Tongue (tissue), 1 donor: ENCODE measurements at regions not wholly inside any gene's neighbourhood (a gene's known extent, or its start where the extent isn't known, plus 50 kb on each side); places are given as distances from the start of the nearest gene placed in this dataset.
"Not testable (repeated sequence)": the region's sequence is repeated elsewhere in the genome, so short reads cannot be mapped to it uniquely, and the experiment has no call there.

Source experiments
- DNase-seq: peaks from one replicate; pipeline ENCODE4 v3.0.0-alpha.2; 2015

DNA sequence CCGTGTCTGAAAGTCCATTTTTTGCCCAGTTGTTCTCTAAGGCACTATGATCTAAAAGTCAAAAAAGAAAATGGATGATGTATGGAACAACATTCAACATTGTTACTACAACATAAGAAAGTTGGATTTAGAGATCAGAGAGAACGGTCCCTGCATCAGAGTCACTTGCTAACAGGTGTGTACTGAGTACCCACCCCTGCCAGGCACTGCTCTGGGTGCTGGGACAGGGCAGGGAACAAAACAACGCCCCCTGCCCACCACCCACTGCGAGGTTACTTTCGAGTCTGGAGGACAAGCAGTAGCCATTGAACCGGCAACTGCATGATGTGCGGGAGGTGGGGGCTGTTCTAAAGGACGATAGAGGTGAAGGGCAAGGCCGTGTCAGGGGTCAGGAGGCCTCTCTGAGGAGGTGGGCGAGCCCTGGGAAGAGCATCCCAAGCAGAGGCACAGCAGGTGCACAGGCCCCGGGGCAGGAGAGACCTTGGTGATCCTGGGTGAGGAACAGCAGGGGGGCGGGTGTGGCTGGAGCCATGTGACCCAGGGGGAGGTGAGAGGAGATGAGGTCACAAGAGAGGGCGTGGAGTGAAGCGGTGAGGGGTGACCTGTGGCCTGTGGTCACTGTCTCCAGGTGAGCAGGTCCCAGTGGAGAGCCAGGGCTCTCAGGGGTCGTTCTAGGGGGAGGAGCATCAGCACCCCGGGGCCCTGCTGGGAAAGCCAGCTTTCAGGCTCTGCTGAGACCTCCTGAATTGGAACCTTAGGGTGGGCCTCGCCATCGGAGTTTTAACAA is 197.5 kb upstream of the SULF2 start:
- no peak for DNase-seq

DNA sequence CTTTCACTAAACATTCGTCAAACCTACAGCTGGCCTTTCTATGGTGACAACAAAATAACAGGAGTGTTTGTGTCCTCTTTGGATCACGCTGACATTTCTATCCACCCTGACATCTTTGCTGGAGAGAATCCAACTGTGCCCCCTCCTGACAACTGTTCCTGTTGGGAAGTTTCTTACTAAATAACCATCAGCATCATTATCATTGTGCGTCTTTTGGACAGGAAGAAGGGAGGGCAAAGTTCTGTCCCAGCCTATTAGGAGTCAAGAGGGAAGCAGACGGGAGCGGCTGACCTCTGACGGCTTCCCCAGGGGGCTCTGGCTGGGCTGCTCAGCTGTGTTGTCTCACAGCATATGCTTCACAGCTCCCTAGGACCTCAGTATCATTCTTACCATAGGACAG is 195.9 kb upstream of the SULF2 start:
- DNase-seq: no peak

DNA sequence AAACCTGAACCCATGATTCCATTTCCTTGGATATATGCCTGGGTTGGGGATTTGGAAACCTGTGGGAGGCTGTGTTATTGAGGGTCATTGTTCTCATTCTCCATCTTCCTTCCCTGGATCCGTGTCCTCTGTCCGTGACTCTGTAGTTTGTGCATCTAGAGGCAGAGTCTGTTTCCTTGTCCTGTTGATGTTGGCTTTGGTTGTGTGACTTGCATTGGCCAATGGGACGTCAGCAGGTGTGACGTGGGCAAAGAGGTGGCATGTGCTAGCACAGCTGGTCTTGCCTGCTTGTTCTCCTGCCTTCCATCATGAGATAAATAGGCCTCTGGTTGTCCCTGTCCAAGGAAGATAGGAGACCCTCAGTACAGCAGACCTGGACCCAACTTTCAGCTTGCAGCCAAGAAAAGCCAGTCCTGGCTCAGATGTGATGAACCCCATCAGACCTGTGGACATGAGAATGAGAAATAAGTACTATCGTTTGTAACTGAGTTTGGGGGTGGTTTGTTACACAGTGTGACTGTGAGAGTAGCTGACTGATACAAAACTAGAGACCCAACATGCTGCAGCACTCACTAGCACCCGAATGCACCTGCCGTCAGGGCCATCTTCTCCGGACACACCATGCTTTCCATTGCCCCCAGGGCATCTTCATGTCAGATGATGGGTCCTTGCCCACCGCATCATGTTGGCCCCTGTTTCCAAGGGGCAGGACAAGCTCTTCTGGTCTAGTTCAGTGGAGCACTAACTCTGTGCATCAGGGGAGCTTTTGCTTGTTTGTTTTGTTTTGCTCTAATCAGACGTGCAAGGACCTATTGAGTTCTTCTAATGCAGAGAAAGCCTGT is 195.3 kb upstream of the SULF2 start:
- no peak for DNase-seq

DNA sequence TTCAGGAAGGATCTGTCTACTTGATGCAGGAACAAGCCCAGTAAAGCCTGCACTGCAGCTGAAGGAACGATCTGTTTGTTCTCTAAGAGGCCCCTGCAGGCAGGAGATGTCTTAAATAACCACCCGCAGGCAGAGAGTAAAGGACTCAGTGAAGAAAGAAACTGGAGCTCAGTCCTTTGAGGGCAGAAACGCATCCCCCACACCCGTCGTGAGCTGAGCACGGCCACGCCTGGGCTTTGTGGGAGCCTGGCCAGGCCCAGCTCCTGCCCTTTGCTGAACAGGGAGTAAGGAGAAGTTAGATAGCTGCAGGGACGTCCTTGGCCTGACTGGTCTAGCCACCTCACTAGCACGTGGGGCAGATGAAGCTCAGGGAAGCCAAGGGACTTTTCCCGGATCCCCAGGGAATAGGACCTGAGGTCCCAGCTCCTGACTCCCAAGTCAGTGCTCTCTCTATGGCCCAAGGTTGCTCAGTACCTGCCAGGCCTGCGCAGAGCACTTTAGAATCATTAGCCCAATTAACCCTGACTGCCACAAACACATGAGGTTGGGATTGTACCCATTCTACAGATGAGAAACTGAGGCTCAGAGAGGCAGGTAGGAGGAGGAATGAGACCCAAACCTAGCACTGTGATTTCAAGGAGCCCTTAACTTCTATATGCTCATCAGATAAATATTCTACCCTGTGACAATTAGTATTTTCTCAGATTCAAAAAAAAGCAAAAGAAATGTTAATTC is 194.2 kb upstream of the SULF2 start:
- DNase-seq: peak; percentile 49

DNA sequence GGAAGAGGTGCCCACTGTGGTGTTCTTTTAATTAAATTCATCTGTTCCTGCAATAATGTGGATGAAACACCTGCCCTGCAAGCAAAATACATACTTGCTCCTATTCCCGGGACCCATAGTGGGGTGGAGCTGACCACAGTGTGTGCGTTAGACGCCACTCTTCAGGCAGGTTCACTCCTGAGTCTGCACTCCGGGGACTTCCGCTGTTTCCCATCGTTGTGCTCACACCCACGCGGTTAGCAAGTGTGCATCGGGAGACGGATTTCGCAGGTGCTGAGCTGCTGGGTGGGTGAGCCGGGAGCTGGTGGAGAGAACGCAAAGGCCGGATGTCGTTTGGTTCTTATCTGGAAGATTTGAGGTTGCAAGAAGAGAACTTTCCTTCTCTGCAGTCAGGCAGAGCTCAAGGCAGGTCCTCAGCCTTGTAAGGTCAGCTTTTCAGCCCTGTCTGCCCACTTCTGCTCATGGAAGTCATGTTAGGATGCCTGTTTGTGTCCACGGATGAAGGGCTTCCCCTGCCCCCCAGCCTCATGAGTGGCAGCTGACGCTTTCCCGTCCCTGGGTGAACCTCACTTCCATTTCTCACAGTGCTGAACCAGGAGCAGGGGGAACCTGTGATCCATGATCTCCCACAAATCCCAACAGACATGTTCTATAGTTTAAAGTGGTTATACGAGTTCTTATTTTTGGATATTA is 193.3 kb upstream of the SULF2 start:
- not testable (repeated sequence) for DNase-seq

DNA sequence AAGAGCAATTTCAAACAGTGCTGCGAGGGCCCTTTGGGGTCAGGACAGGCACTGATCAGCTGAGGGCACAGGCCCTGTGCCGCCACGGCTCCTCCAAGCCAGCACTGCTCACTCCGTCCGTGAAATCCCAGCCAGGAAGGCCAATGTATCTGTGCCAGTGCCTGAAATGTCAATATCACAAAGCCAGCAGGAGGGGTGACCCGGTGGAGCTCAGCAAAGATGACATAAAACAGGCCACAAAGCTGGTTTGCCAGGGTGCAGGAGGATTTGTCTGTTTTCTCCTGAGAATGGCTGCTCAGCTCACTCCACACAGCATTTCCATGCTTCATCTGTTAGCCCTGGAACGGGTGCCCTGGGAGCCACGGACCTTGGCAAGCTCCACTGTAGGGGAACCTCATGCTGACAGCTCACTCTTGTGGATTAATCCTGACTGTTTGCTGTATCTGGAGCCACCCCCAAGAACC is 192.5 kb upstream of the SULF2 start:
- DNase-seq: not testable (repeated sequence)

DNA sequence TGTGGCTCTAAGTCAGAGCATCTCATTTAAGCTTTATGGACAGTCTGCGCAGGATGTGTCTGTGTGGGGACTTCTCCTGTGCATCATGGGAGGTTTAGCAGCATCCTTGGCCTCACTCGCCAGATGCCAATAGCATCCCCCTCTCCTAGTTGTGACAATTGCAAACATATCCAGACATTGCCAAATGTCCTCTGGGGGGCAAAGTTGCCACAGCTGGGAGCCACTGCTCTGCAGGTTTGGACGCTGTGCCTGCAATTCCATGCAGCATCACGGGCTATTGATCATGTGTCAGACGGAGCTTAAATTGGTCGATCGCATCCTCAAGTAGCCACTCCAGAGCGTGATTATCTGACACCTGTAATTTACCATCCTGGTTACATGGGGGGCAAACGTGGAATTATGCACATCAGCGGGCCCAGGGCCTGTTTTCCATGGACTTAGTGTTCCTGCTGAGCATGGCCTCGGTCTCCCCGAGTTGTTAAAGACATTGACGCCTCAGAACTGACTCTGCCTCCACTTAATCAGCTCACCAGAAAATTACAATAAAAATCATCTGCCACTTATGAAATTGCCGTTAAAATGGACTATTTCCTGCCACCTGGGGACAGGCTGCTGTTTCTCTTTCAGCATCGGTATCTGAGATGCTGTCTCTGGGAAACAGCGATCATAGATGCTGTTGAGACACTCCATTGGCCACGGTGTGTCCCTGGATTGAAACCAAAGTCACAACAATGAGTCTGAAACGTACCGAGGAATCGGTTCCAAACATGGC is 191.9 kb upstream of the SULF2 start:
- not testable (repeated sequence) for DNase-seq

DNA sequence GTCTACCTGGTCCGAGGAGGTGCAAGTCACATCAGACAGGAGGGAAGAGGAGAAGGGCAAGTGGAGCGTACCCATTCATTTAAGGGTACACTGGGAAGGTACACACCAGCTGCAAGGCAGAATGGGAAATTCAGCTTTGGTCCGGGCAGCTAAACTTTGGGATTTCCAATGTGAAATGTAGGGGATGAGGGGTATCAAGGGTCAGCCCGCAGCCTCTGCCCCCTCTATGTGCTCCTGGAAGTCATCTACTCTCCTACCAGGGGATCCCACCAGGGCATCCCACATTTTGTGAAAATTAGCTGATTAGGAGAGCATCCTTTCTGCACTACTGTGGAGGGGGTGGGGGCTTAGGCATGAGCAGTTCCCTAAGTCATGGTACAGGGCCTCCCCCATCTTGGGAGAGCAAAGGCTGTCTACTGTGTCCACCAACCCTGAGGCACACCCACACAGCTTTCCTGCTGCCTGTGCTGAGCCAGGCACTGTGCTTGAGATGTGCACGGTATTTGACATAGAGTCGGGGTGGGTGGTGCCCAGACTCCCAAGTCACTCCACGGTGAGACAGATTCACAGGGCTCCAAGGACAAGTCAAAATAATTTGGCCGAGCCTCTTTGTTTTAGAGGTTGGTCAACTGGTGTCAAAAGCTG is 189.1 kb upstream of the SULF2 start:
- DNase-seq: no peak

DNA sequence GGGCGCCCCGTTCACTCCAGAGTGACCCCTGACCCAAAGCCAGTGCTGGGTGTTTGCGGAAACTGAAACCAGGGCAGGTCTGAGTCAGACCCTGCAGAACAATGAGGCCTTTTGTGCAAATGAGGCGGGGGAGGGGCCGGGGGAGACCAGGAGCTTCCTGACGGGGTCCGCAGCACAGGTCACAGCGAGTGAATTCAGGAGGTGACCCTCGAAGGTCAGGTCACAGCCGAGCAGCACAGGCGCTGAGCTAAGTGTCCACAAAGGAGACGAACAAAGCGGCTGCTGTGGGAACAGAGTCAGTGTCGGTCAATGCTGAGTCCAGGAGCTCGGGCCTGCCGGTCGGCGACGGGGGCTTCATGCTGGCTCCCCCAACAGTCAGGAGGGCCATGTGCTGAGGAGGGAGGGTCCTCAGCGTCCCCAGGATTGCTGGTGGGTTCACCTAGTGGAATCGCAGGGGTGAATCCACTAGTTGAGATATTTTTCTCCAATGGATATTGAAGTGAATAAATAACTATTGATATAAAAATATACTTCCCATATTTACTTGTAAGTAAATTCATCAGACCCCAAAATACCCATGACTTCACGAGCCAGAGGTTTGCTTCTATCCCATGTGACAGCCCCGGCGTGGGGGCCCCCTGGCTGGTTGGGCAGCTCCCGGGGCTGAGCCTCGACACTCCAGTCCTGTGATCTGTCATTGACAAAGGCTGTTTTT is 188.4 kb upstream of the SULF2 start:
- DNase-seq: no peak

DNA sequence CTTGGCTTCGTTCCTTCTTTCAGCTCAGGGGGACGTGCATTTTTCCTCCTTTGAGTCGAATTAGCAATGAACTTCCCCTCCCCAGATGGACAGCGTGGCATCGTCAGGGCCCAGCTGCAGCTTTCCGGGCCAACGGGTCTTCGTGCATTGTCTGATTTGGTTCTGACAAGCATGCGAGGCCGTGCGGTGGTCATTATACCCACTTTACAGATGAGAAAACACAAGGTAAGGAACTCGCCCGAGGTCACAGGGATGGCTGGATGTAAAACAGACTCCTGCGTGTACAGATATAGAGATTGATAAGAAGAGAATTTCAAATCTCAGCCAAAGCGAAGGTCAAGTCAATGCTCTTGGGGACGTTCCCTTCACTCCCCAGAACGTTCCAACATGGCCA is 187.6 kb upstream of the SULF2 start:
- DNase-seq: no peak

DNA sequence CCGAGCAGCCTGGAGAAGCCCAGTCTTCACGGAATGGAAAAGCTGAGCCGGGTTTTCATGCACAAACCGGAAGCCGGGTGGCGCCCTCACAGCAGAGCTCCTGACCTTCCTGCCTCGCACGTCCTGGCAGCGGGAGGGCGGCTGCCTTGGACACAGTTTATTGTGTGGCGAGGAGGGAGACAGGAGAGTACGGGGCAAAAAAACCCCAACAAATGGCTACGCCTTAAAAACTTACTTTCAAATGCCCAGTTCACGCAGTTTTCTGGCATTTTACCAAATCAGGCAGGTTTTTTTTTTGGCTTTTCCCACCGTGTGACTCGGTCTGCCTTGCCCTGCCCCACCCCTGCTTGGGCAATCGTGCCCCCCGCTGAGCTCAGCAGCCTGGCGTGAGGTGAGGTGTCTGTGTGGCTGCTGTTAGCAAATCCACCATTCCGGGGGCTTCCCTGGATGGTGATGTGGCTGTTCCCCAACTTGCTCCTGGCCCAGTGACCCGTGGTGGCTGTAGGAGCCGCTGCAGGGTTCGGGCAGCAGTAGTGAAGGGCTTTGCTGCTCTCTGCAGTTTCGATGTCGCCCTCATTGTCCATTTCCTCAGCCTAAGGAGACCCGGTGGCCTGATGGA is 187.1 kb upstream of the SULF2 start:
- peak; percentile 41 for DNase-seq

DNA sequence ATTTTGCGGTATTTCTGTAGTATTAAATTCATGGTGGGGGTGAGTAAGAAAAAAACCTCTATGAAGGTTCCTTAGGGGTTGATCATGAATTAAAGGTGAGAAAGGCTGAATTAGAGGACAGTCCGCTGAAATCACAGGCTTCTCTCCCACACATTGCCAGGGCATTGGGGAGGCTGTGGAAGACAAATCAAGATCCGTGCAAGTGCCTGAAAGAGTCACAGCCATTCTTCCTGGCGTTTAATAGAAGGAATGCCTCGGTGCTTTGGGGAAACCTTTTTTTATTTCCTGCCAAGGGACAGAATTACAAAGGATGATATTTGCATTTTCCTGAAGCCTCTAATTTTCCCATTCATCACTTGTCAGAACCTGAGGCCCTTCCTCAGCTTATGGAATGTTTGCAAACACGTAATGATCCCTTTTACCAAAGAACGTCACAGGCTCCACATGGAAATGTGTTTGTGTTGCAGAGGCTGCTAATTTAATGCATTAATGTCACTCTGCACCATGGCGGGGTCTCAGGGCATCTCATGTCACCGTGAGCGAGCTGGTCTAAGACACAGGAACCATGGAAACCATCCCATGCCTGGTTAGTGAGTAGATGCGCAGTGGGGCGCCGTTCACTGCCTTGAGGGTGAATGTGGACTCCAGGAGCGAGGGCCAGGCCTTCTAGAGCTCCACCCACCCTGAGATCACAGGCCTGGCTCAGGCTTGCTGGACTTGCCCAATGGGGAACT is 185.9 kb upstream of the SULF2 start:
- no peak for DNase-seq

DNA sequence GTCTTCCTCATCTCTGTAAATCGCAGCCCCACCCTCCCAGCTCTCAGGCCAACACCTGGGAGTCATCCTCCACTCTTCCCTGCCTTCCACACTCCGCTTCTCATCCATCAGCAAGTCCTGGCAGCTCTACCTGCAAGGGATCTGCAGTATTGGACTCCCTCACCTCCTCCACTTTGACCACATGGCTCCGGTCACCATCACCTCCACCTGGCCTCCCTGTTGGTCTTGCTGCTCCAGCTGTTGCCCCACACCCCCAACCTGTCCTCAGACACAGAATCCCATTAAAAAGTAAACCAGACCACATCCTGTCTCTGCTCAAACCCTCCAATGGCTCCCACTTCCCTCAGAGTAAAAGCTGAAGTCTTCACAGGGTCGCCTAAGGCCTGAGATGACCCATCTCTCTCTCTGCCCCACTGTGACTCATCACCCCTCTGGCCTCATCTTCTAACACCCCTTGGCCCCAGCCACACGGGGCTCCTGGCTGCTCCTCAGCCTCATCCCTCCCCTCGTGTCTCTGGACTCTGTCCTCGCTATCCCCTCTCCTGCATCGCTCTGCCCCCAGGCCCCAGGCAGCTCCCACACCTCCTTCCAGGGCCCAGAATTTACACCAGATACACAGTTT is 185.1 kb upstream of the SULF2 start:
- no peak for DNase-seq

DNA sequence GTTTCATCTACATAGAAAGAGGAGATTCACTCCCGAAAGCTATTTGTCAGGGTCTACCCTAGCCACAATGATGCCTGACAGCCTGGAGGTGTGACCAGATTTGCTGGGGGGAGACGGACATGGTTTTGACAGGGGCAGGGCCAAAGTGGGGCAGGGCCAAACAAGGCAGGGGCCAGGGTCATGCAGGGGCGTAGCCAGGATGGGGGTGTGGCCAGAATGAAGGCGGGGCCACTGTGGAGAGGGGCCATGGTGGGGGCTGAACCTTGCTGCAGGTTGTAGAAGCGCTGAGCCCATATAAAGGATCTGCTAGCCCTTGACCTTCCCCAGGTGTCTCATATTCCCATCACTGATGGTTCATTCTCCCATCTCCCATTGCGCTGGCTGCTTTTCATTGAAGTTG is 184.1 kb upstream of the SULF2 start:
- no peak for DNase-seq

DNA sequence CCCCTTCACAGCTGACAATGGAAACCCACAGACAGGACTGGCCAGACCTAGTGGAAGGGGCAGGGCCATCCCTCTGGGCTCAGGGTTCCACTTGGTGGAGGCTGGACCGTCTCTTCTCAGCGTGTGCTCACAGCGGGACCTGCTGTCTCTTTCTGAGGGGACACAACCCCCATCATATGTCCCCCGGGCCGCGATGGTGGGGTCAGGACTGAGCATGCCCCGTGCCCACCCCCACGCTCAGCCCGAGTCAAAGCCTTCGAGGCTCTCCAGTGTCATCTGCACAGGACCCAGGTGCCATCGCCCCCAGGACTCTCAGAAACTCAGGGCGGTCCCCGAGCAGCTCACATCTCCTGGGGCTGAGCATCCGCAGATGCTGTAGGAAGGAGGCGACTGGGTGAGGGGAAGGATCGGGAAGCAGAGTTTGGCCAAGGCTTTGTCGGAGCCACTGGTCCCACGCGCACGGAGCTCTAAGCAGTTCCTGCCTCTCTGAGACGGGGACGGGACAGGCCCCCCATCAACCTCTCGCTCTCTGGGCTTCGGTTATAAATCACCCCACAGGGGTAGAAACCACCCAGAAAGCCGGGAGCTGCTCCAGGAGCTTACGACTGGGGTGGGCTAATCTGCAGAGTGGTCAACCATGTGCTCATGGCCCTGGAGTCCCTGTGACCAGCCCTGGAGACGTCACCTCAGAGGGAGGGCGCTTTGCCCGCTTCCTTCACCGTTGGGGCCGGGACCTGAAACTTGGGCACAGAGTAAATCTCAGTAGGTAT is 183.4 kb upstream of the SULF2 start:
- no peak for DNase-seq

DNA sequence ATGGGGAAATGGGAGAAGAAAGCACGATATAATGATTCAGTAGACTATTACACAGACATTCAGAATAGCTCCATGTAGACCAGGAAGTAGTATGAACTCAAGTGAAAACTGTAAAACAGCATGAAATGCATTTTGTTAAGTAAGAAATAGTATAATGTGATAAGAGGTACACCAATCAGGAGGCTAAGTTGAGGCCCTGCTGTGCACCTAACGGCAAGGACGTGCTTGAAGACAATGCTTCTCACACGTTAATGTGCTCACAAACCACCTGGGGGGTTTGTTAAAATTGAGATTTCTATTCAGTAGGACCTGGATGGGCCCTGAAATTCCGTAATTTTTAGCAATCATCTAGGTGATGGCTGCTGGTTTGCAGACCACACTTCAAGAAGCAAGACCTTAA is 178.9 kb upstream of the SULF2 start:
- no peak for DNase-seq

DNA sequence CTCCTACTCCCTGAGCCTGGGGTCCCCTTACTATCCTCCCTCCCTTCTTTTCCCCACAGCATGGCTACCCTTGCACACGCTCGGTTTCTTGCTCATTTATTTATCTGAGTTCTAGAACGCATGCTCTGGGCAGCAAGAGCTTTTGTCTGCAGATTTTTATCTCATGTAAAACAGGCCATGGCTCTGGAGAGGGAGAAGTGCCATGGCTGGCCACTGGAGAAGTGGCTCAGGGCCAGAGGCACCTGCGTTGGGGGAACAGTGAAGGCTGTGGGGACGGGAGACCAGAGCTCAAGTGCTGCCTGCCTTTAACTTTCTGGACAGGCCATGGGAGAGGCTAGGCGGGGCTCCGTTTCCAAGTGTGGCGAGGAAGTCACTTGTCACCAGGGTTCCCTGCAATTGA is 177.7 kb upstream of the SULF2 start:
- no peak for DNase-seq
